AG04450 (cell line): ENCODE measurements at regions not wholly inside any gene's neighbourhood (a gene's known extent, or its start where the extent isn't known, plus 50 kb on each side); places are given as distances from the start of the nearest gene placed in this dataset.

ENCODE experiments used
- CTCF ChIA-PET: fragments of 300-600, 350-600 bp; formaldehyde crosslinking; extraction: SDS; loops from one replicate; lab custom pipeline; 2022; ENCODE audit warnings: antibody characterized with exemption, inconsistent platforms; lab: Charles Lee
- POLR2A ChIA-PET: fragments of 350-600 bp; formaldehyde crosslinking; extraction: SDS; loops from one replicate; lab custom pipeline; 2021; ENCODE audit warnings: antibody characterized with exemption, inconsistent platforms; lab: Yijun Ruan, JAX
- DNase-seq: peaks from one replicate; pipeline ENCODE4 v3.0.0-alpha.2; 2011; ENCODE audit warnings: low read depth, low spot score
- H3K27ac ChIP-seq: one replicate; pipeline ENCODE4 v1.5.1; 2012; ENCODE audit warnings: low read depth, low read length, control low read depth
- H3K27me3 ChIP-seq: one replicate; pipeline ENCODE4 v1.6.0; 2012; ENCODE audit warnings: low read length; ENCODE audit not compliant: control insufficient read depth, insufficient read depth
- H3K4me3 ChIP-seq: 2 replicates; pipeline ENCODE4 v1.5.1; 2011; ENCODE audit warnings: mild to moderate bottlenecking, low read depth, low read length, control low read depth
- H3K9me3 ChIP-seq: 2 replicates; pipeline ENCODE4 v1.5.1; 2012; ENCODE audit warnings: low read length; ENCODE audit not compliant: control insufficient read depth, insufficient read depth
- CTCF ChIP-seq: IDR thresholded peaks from 2 replicates; pipeline ENCODE4 v1.5.1; 2011; ENCODE audit warnings: low read depth, low read length, control low read depth, inconsistent platforms

- POLR2A ChIA-PET: no interaction called here
- no peak for DNase-seq
- H3K4me3 ChIP-seq: no peak overlapping the region
- H3K9me3 ChIP-seq: no peaks in the 10 kb centered on the region
- CTCF ChIA-PET: no interaction called here
- TF ChIP-seq CTCF: no peak
- H3K27me3 ChIP-seq: peaks cover 23% of the 10 kb centered on the region
- no peak overlapping the region for H3K27ac ChIP-seq
Observed at GRCh38 chr1:110260194-110260593, 50.1 kb downstream of the KCNC4 start.

- Histone ChIP-seq H3K27me3 (peaks cover 31% of the 10 kb centered on the region), H3K9me3 (no peaks in the 10 kb centered on the region), H3K4me3 (no peak overlapping the region), H3K27ac (no peak overlapping the region)
- no peak for TF ChIP-seq CTCF
- DNase-seq: no peak
- ChIA-PET CTCF (no interaction called here), POLR2A (no interaction called here)
Observed at GRCh38 chr1:110262296-110262695, 52.2 kb downstream of the KCNC4 start.

GRCh38 chr1:110262846-110263631, 52.9 kb downstream of the KCNC4 start:
- no peak for DNase-seq
- TF ChIP-seq CTCF: no peak
- no peaks in the 10 kb centered on the region for H3K9me3 ChIP-seq
- ChIA-PET POLR2A (no interaction called here), CTCF (no interaction called here)
- no peak overlapping the region for H3K4me3 ChIP-seq
- H3K27ac ChIP-seq: no peak overlapping the region
- H3K27me3 ChIP-seq: peaks cover 33% of the 10 kb centered on the region

GRCh38 chr1:110264430-110264829, 54.3 kb downstream of the KCNC4 start:
- CTCF ChIA-PET: no interaction called here
- no peak overlapping the region for H3K27ac ChIP-seq
- peaks cover 33% of the 10 kb centered on the region for H3K27me3 ChIP-seq
- POLR2A ChIA-PET: no interaction called here
- no peak overlapping the region for H3K4me3 ChIP-seq
- no peaks in the 10 kb centered on the region for H3K9me3 ChIP-seq
- DNase-seq: no peak
- TF ChIP-seq CTCF: no peak

- ChIA-PET POLR2A (no interaction called here), CTCF (no interaction called here)
- no peak for TF ChIP-seq CTCF
Observed at GRCh38 chr1:110265186-110265585, 55.1 kb downstream of the KCNC4 start.

More at GRCh38 chr1:110265186-110265585, 55.1 kb downstream of the KCNC4 start:
- H3K27me3 ChIP-seq: peaks cover 33% of the 10 kb centered on the region
- no peak overlapping the region for H3K27ac ChIP-seq
- H3K4me3 ChIP-seq: no peak overlapping the region
- H3K9me3 ChIP-seq: no peaks in the 10 kb centered on the region
- no peak for DNase-seq
